Keratinocyte (primary cell): ENCODE measurements at regions not wholly inside any gene's neighbourhood (a gene's known extent, or its start where the extent isn't known, plus 50 kb on each side); places are given as distances from the start of the nearest gene placed in this dataset.

ENCODE experiments used
- EZH2 ChIP-seq: IDR thresholded peaks from one replicate; pipeline ENCODE4 v1.6.1; 2012; ENCODE audit warnings: inconsistent platforms, mild to moderate bottlenecking, low read length, moderate library complexity
- TF ChIP-seq, protein P1 (sequence below), 3 experiments: IDR thresholded peaks in 1 of 3; conservative IDR thresholded peaks in 1 of 3; optimal IDR thresholded peaks in 1 of 3; 2 replicates in 2 of 3; 3 replicates in 1 of 3; pipeline versions ENCODE3 to v1.5.1; 2011; ENCODE audit warnings: low read length in 3 of 3, mild to moderate bottlenecking in 3 of 3, moderate library complexity in 2 of 3, control low read depth in 1 of 3, inconsistent platforms in 1 of 3; ENCODE audit not compliant: insufficient read depth in 2 of 3; ENCODE audit errors: extremely low read depth in 1 of 3

DNA sequence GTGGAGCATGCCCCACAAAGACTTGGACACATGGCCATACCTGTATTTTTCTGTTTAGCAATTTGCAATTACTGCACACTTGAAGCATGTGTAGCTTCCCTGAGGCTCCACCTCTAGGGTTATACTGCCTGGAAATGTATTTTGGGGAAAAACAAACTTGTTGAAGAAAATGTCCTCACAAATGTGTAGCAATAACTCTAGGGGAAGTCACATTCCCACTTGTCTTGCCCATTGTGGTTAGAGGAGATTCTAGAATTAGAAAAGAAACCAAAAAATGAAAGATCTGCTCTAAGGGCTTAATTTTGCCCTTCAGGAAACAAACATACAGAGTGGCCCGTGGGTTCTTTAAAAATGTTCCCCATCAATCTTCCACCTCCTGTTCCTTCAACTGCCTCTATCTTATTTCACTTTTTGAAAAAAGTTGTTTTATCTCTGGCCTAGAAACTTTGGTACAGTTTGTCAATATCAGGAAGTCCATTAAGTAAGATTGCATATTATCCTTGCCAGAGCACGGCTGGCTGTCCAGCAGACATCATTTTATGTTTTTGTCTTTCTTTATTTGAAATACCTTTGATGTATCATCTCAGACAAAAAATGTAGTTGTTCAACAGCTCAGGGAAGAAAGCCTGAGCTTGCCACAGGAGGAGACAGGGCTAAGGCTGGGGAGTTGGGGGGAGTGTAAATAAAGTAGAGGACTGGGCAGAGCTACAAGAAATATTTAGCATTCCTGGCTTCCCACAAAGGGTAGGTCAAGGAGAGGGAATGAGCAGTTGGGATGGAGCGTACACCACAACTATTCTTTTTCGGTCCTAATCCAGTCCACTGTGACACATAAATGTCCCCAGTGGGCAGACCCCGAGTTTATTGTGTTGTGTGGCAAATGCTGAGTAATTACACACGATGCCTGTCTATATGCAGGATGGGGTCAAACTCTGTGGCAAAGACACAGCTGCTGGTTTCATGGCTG, 96.8 kb upstream of the CDC42EP3 start:
- TF ChIP-seq, protein P1, sequence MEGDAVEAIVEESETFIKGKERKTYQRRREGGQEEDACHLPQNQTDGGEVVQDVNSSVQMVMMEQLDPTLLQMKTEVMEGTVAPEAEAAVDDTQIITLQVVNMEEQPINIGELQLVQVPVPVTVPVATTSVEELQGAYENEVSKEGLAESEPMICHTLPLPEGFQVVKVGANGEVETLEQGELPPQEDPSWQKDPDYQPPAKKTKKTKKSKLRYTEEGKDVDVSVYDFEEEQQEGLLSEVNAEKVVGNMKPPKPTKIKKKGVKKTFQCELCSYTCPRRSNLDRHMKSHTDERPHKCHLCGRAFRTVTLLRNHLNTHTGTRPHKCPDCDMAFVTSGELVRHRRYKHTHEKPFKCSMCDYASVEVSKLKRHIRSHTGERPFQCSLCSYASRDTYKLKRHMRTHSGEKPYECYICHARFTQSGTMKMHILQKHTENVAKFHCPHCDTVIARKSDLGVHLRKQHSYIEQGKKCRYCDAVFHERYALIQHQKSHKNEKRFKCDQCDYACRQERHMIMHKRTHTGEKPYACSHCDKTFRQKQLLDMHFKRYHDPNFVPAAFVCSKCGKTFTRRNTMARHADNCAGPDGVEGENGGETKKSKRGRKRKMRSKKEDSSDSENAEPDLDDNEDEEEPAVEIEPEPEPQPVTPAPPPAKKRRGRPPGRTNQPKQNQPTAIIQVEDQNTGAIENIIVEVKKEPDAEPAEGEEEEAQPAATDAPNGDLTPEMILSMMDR (optimal IDR thresholded peaks at IDR 0.05 in 1 of 3, IDR thresholded peaks at IDR 0.05 in 1 of 3, conservative IDR thresholded peaks at IDR 0.05 in 1 of 3; ENCODE audit: extremely low read depth in 1 of 3, insufficient read depth in 2 of 3, low read length in 3 of 3) = no peak
- TF ChIP-seq EZH2 = no peak
